CD4-positive, alpha-beta T cell treated with Interleukin-4 for 4 hours (primary cell): ENCODE measurements at regions not wholly inside any gene's neighbourhood (a gene's known extent, or its start where the extent isn't known, plus 50 kb on each side); places are given as distances from the start of the nearest gene placed in this dataset.
"Not testable (repeated sequence)": the region's sequence is repeated elsewhere in the genome, so short reads cannot be mapped to it uniquely, and the experiment has no call there.

Experiments
- DNase-seq: peaks from one replicate; pipeline ENCODE4 v3.0.0-alpha.2; 2020

- no peak for DNase-seq
Observed at GRCh38 chr20:40019510-40019909, 669.5 kb downstream of the MAFB start.

- no peak for DNase-seq
Observed at GRCh38 chr20:40017765-40018164, 671.3 kb downstream of the MAFB start.

GRCh38 chr20:40016890-40017289 is 672.1 kb downstream of the MAFB start:
- DNase-seq = no peak

GRCh38 chr20:40016392-40016791 is 672.6 kb downstream of the MAFB start:
- DNase-seq = no peak

- not testable (repeated sequence) for DNase-seq
Observed at GRCh38 chr20:40012026-40012425, 677.0 kb downstream of the MAFB start.

- no peak for DNase-seq
Observed at GRCh38 chr20:40010483-40010882, 678.6 kb downstream of the MAFB start.

- no peak for DNase-seq
Observed at GRCh38 chr20:40009542-40009941, 679.5 kb downstream of the MAFB start.

GRCh38 chr20:40008177-40008576 is 680.9 kb downstream of the MAFB start:
- no peak for DNase-seq

- DNase-seq = no peak
Observed at GRCh38 chr20:40006168-40006860, 682.7 kb downstream of the MAFB start.

- DNase-seq = not testable (repeated sequence)
Observed at GRCh38 chr20:40004092-40004491, 684.9 kb downstream of the MAFB start.

GRCh38 chr20:39993742-39994141 is 695.3 kb downstream of the MAFB start:
- DNase-seq = no peak

- DNase-seq = no peak
Observed at GRCh38 chr20:39990692-39991091, 698.3 kb downstream of the MAFB start.

- no peak for DNase-seq
Observed at GRCh38 chr20:39988991-39989390, 700.0 kb downstream of the MAFB start.

- no peak for DNase-seq
Observed at GRCh38 chr20:39986173-39986904, 702.7 kb downstream of the MAFB start.

GRCh38 chr20:39985271-39985827 is 703.7 kb downstream of the MAFB start:
- DNase-seq = no peak

- no peak for DNase-seq
Observed at GRCh38 chr20:39983655-39984054, 705.4 kb downstream of the MAFB start.

- no peak for DNase-seq
Observed at GRCh38 chr20:39983183-39983582, 705.9 kb downstream of the MAFB start.

- no peak for DNase-seq
Observed at GRCh38 chr20:39974966-39975501, 714.0 kb downstream of the MAFB start.

- no peak for DNase-seq
Observed at GRCh38 chr20:39968495-39968894, 720.5 kb downstream of the MAFB start.

GRCh38 chr20:39967806-39968205 is 721.2 kb downstream of the MAFB start:
- DNase-seq = no peak

GRCh38 chr20:39961637-39962244 is 727.3 kb downstream of the MAFB start:
- DNase-seq = no peak

- no peak for DNase-seq
Observed at GRCh38 chr20:39960522-39961428, 728.3 kb downstream of the MAFB start.
